GM23338 (cell line): ENCODE measurements at regions not wholly inside any gene's neighbourhood (a gene's known extent, or its start where the extent isn't known, plus 50 kb on each side); places are given as distances from the start of the nearest gene placed in this dataset.

Experiments
- ATAC-seq: fragments of 200-7000 bp; cut with Tn5 transposase; 3 replicates; pipeline ENCODE4 v1.9.1; 2020
- DNase-seq: peaks from one replicate; pipeline ENCODE4 v3.0.0-alpha.2; 2015; ENCODE audit warnings: low spot score
- H2AFZ ChIP-seq: fragments of 200-600 bp; sonication (generic); 2 replicates; pipeline ENCODE4 v1.8.0; 2016; ENCODE audit warnings: antibody characterized with exemption, mild to moderate bottlenecking, moderate library complexity
- H3F3A ChIP-seq: fragments of 200-600 bp; sonication (generic); replicated peaks from 2 replicates; pipeline ENCODE4 v1.8.0; 2017; ENCODE audit warnings: antibody characterized with exemption, mixed run types, low read depth
- H3K27ac ChIP-seq: fragments of 200-600 bp; sonication (generic); 2 replicates; pipeline ENCODE4 v1.6.1; 2016; ENCODE audit warnings: low read depth
- H3K27me3 ChIP-seq: fragments of 200-600 bp; sonication (generic); 2 replicates; pipeline ENCODE4 v1.8.0; 2016; ENCODE audit warnings: mild to moderate bottlenecking, mixed run types, moderate library complexity; ENCODE audit not compliant: insufficient read depth
- H3K36me3 ChIP-seq: fragments of 200-600 bp; sonication (generic); 2 replicates; pipeline ENCODE4 v1.8.0; 2016; ENCODE audit warnings: mild to moderate bottlenecking; ENCODE audit not compliant: insufficient read depth
- H3K4me1 ChIP-seq: fragments of 200-600 bp; sonication (generic); 2 replicates; pipeline ENCODE4 v1.8.0; 2016; ENCODE audit warnings: mild to moderate bottlenecking, moderate library complexity; ENCODE audit not compliant: insufficient read depth
- H3K4me2 ChIP-seq: fragments of 200-600 bp; sonication (generic); 2 replicates; pipeline ENCODE4 v1.7.1; 2017; ENCODE audit warnings: mixed run types
- H3K4me3 ChIP-seq: fragments of 200-600 bp; sonication (generic); 2 replicates; pipeline ENCODE4 v1.6.1; 2016; ENCODE audit warnings: mixed run types
- H3K79me2 ChIP-seq: fragments of 200-600 bp; sonication (generic); replicated peaks from 2 replicates; pipeline ENCODE4 v1.8.0; 2017; ENCODE audit warnings: mild to moderate bottlenecking; ENCODE audit not compliant: insufficient read depth
- H3K9me2 ChIP-seq: fragments of 200-600 bp; sonication (generic); 2 replicates; pipeline ENCODE4 v1.8.0; 2017; ENCODE audit not compliant: insufficient read depth
- H4K20me1 ChIP-seq: fragments of 200-600 bp; sonication (generic); replicated peaks from 2 replicates; pipeline ENCODE4 v1.8.0; 2017; ENCODE audit warnings: mild to moderate bottlenecking; ENCODE audit not compliant: insufficient read depth
- H3K27ac Mint-ChIP-seq: 2 replicates; pipeline ENCODE4 v1.8.0; 2020; ENCODE audit warnings: inconsistent platforms, mild to moderate bottlenecking, moderate library complexity, mixed read lengths
- H3K27me3 Mint-ChIP-seq: 3 replicates; pipeline ENCODE4 v1.8.0; 2022; ENCODE audit warnings: low read depth, mild to moderate bottlenecking, moderate library complexity, mixed read lengths, inconsistent platforms; ENCODE audit not compliant: insufficient read depth, poor library complexity
- H3K36me3 Mint-ChIP-seq: 3 replicates; pipeline ENCODE4 v1.8.0; 2021; ENCODE audit warnings: low read depth, mild to moderate bottlenecking, inconsistent platforms, moderate library complexity, mixed read lengths
- H3K4me1 Mint-ChIP-seq: 3 replicates; pipeline ENCODE4 v1.8.0; 2020; ENCODE audit warnings: mild to moderate bottlenecking, inconsistent platforms, mixed read lengths
- H3K4me3 Mint-ChIP-seq: 3 replicates; pipeline ENCODE4 v1.8.0; 2021; ENCODE audit warnings: moderate library complexity, mild to moderate bottlenecking, inconsistent platforms, mixed read lengths
- H3K9me3 Mint-ChIP-seq: 3 replicates; pipeline ENCODE4 v1.8.0; 2020; ENCODE audit warnings: moderate library complexity, mild to moderate bottlenecking, inconsistent platforms, mixed read lengths
- CREB1 ChIP-seq: fragments of 250-450 bp; sonication (Bioruptor Pico); IDR thresholded peaks from 2 replicates; pipeline ENCODE4 v1.5.0; 2020; ENCODE audit warnings: low read depth, mild to moderate bottlenecking, moderate library complexity
- CTCF ChIP-seq, 2 experiments: fragments of 200-600 bp in 1 of 2; sonication (generic) in 1 of 2; conservative IDR thresholded peaks; 2 replicates each; pipeline versions ENCODE4 v1.5.1 to v1.6.1; 2016 to 2017; ENCODE audit warnings: antibody characterized with exemption in 2 of 2, low read depth in 2 of 2, mild to moderate bottlenecking in 2 of 2, moderate library complexity in 1 of 2
- ETS1 ChIP-seq: IDR thresholded peaks from 2 replicates; pipeline ENCODE4 v1.6.1; 2016; ENCODE audit warnings: antibody characterized with exemption
- EZH2 ChIP-seq: fragments of 200-600 bp; sonication (generic); IDR thresholded peaks from one replicate; pipeline ENCODE4 v1.8.0; 2017; ENCODE audit warnings: antibody characterized with exemption, mild to moderate bottlenecking, low read depth; ENCODE audit not compliant: unreplicated experiment
- EZH2phosphoT487 ChIP-seq: fragments of 200-600 bp; sonication (generic); IDR thresholded peaks from one replicate; pipeline ENCODE4 v1.8.1; 2018; ENCODE audit warnings: antibody characterized with exemption; ENCODE audit not compliant: unreplicated experiment
- JUNB ChIP-seq: IDR thresholded peaks from one replicate; pipeline ENCODE4 v1.6.1; 2016; ENCODE audit warnings: antibody characterized with exemption; ENCODE audit not compliant: unreplicated experiment
- NANOG ChIP-seq: IDR thresholded peaks from 2 replicates; pipeline ENCODE4 v1.6.1; 2016; ENCODE audit warnings: antibody characterized with exemption, borderline replicate concordance
- POLR2AphosphoS5 ChIP-seq: IDR thresholded peaks from 2 replicates; pipeline ENCODE4 v1.6.1; 2016; ENCODE audit warnings: antibody characterized with exemption, low read depth
- STAT1 ChIP-seq: IDR thresholded peaks from one replicate; pipeline ENCODE4 v1.6.1; 2016; ENCODE audit warnings: antibody characterized with exemption; ENCODE audit not compliant: unreplicated experiment
- ZNF114 ChIP-seq: fragments of 250-450 bp; sonication (Bioruptor Pico); IDR thresholded peaks from 2 replicates; pipeline ENCODE4 v1.5.0; 2020; ENCODE audit warnings: mild to moderate bottlenecking, moderate library complexity
- ZNF331 ChIP-seq: fragments of 250-450 bp; sonication (Bioruptor Pico); IDR thresholded peaks from 2 replicates; pipeline ENCODE4 v1.5.0; 2020; ENCODE audit warnings: low read depth, mild to moderate bottlenecking, moderate library complexity
- ZNF462 ChIP-seq: fragments of 250-450 bp; sonication (Bioruptor Pico); IDR thresholded peaks from 2 replicates; pipeline ENCODE4 v1.5.0; 2020; ENCODE audit warnings: mild to moderate bottlenecking, moderate library complexity
- TF ChIP-seq, protein P1 (sequence below): IDR thresholded peaks from one replicate; pipeline ENCODE4 v1.6.1; 2018; ENCODE audit warnings: antibody characterized with exemption; ENCODE audit not compliant: unreplicated experiment

- H3F3A ChIP-seq, result no peaks in the 10 kb centered on the region
- no peaks in the 10 kb centered on the region for H3K4me1 Mint-ChIP-seq
- H3K36me3 Mint-ChIP-seq, result no peaks in the 10 kb centered on the region
- H3K4me1 ChIP-seq, result no peaks in the 10 kb centered on the region
- no peaks in the 10 kb centered on the region for H3K36me3 ChIP-seq
- no peaks in the 10 kb centered on the region for H3K27me3 Mint-ChIP-seq
- no peaks in the 10 kb centered on the region for H4K20me1 ChIP-seq
- no peaks in the 10 kb centered on the region for H3K9me3 Mint-ChIP-seq
- no peak overlapping the region for H3K4me3 ChIP-seq
- no peak overlapping the region for H2AFZ ChIP-seq
- no peak overlapping the region for H3K27ac ChIP-seq
- TF ChIP-seq CREB1 (CRISPR knock-in tag) (no peak), STAT1 (no peak), ZNF114 (CRISPR knock-in tag) (no peak), NANOG (no peak), ZNF331 (no peak), JUNB (no peak), EZH2 (no peak), CTCF (conservative IDR thresholded peaks at IDR 0.05; ENCODE audit: low read depth in 2 of 2) (no peak), ETS1 (no peak), EZH2phosphoT487 (no peak), ZNF462 (CRISPR knock-in tag) (no peak), POLR2AphosphoS5 (no peak)
- TF ChIP-seq, protein P1, sequence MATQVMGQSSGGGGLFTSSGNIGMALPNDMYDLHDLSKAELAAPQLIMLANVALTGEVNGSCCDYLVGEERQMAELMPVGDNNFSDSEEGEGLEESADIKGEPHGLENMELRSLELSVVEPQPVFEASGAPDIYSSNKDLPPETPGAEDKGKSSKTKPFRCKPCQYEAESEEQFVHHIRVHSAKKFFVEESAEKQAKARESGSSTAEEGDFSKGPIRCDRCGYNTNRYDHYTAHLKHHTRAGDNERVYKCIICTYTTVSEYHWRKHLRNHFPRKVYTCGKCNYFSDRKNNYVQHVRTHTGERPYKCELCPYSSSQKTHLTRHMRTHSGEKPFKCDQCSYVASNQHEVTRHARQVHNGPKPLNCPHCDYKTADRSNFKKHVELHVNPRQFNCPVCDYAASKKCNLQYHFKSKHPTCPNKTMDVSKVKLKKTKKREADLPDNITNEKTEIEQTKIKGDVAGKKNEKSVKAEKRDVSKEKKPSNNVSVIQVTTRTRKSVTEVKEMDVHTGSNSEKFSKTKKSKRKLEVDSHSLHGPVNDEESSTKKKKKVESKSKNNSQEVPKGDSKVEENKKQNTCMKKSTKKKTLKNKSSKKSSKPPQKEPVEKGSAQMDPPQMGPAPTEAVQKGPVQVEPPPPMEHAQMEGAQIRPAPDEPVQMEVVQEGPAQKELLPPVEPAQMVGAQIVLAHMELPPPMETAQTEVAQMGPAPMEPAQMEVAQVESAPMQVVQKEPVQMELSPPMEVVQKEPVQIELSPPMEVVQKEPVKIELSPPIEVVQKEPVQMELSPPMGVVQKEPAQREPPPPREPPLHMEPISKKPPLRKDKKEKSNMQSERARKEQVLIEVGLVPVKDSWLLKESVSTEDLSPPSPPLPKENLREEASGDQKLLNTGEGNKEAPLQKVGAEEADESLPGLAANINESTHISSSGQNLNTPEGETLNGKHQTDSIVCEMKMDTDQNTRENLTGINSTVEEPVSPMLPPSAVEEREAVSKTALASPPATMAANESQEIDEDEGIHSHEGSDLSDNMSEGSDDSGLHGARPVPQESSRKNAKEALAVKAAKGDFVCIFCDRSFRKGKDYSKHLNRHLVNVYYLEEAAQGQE, result no peak
- no peaks in the 10 kb centered on the region for H3K9me2 ChIP-seq
- ATAC-seq (no peak), DNase-seq (no peak)
- H3K27me3 ChIP-seq, result no peaks in the 10 kb centered on the region
- H3K79me2 ChIP-seq, result no peaks in the 10 kb centered on the region
- no peak overlapping the region for H3K4me2 ChIP-seq
- no peak overlapping the region for H3K4me3 Mint-ChIP-seq
- H3K27ac Mint-ChIP-seq, result no peak overlapping the region
Observed at GRCh38 chr4:160864253-160864652, 1299.5 kb downstream of the FSTL5 start.
